H1 (cell line): ENCODE measurements at regions not wholly inside any gene's neighbourhood (a gene's known extent, or its start where the extent isn't known, plus 50 kb on each side); places are given as distances from the start of the nearest gene placed in this dataset.

Source experiments
- CTCF ChIA-PET: fragments of 300-600 bp; sonication (Branson Sonifier 250); formaldehyde crosslinking; loops from one replicate; lab custom pipeline; 2021; ENCODE audit not compliant: partially characterized antibody; lab: Charles Lee
- POLR2A ChIA-PET: fragments of 300-600 bp; sonication (Branson Sonifier 250); formaldehyde crosslinking; loops from one replicate; lab custom pipeline; 2021; ENCODE audit warnings: inconsistent platforms; ENCODE audit not compliant: partially characterized antibody; lab: Charles Lee
- DNase-seq, 2 experiments: peaks; one replicate each; pipeline versions ENCODE4 v3.0.0 to v3.0.0-alpha.2; 2010 to 2022; ENCODE audit warnings: low spot score in 2 of 2, low read depth in 1 of 2, mixed read lengths in 1 of 2
- FAIRE-seq: peaks from 2 replicates; lab custom pipeline; 2011; peaks lifted over from hg19 to GRCh38; lab: Jason Lieb, UNC
- H2AFZ ChIP-seq: 2 replicates; pipeline ENCODE4 v1.8.1; 2012; ENCODE audit warnings: low read length, inconsistent platforms
- H2AK5ac ChIP-seq: 2 replicates; pipeline ENCODE4 v1.6.1; 2013; ENCODE audit warnings: low read depth, low read length
- H2BK120ac ChIP-seq: replicated peaks from 2 replicates; pipeline ENCODE3; 2013; ENCODE audit warnings: low read depth, low read length, inconsistent platforms
- H2BK12ac ChIP-seq: 2 replicates; pipeline ENCODE4 v1.6.1; 2013; ENCODE audit warnings: low read depth, low read length
- H2BK15ac ChIP-seq: 2 replicates; pipeline ENCODE4 v1.6.1; 2013; ENCODE audit warnings: low read length
- H2BK20ac ChIP-seq: 2 replicates; pipeline ENCODE4 v1.6.1; 2013; ENCODE audit warnings: low read length
- H2BK5ac ChIP-seq: 2 replicates; pipeline ENCODE4 v1.6.1; 2013; ENCODE audit warnings: low read depth, low read length
- H3K14ac ChIP-seq: 2 replicates; pipeline ENCODE4 v1.6.1; 2013; ENCODE audit warnings: inconsistent platforms; ENCODE audit not compliant: insufficient read length
- H3K18ac ChIP-seq: 2 replicates; pipeline ENCODE4 v1.6.1; 2013; ENCODE audit warnings: low read length; ENCODE audit errors: extremely low read depth
- H3K23ac ChIP-seq: 2 replicates; pipeline ENCODE4 v1.6.1; 2013; ENCODE audit warnings: inconsistent platforms; ENCODE audit not compliant: insufficient read length
- H3K23me2 ChIP-seq: 2 replicates; pipeline ENCODE4 v1.6.1; 2013; ENCODE audit warnings: low read depth, low read length
- H3K27ac ChIP-seq: 2 replicates; pipeline ENCODE4 v1.6.1; 2011; ENCODE audit warnings: low read depth, low read length, inconsistent platforms
- H3K27me3 ChIP-seq, 4 experiments: replicated peaks in 1 of 4; 1 replicate in 1 of 4; 2 replicates in 3 of 4; pipeline versions ENCODE4 v1.6.1 to v1.8.1; 2011 to 2013; ENCODE audit warnings: low read length in 3 of 4, mild to moderate bottlenecking in 3 of 4, inconsistent platforms in 2 of 4, mixed read lengths in 2 of 4, moderate library complexity in 1 of 4; ENCODE audit not compliant: control insufficient read depth in 3 of 4, insufficient read depth in 3 of 4; ENCODE audit errors: extremely low read depth in 1 of 4
- H3K36me3 ChIP-seq, 4 experiments: 2 replicates each; pipeline versions ENCODE4 v1.6.1 to v1.8.1; 2011 to 2013; ENCODE audit warnings: mild to moderate bottlenecking in 4 of 4, low read length in 3 of 4, moderate library complexity in 2 of 4, control low read depth in 1 of 4, inconsistent platforms in 1 of 4; ENCODE audit not compliant: insufficient read depth in 4 of 4, control insufficient read depth in 2 of 4
- H3K4ac ChIP-seq: replicated peaks from 2 replicates; pipeline ENCODE3; 2013; ENCODE audit warnings: low read length, low read depth, mixed read lengths, inconsistent platforms; ENCODE audit not compliant: insufficient read length
- H3K4me1 ChIP-seq, 4 experiments: replicated peaks in 1 of 4; 1 replicate in 1 of 4; 2 replicates in 3 of 4; pipeline versions ENCODE4 v1.6.1 to v1.8.1; 2011 to 2013; ENCODE audit warnings: low read length in 3 of 4, inconsistent platforms in 2 of 4, mixed read lengths in 1 of 4; ENCODE audit not compliant: insufficient read depth in 4 of 4, control insufficient read depth in 3 of 4
- H3K4me2 ChIP-seq, 2 experiments: 2 replicates each; pipeline versions ENCODE4 v1.6.1 to v1.8.1; 2011 to 2013; ENCODE audit warnings: low read depth in 2 of 2, low read length in 2 of 2, control low read depth in 1 of 2, inconsistent platforms in 1 of 2, mild to moderate bottlenecking in 1 of 2; ENCODE audit not compliant: insufficient read depth in 1 of 2
- H3K4me3 ChIP-seq, 4 experiments: fragments of 200-600, 300-600 bp in 1 of 4; sonication (generic), shearing (Covaris generic), sonication (Bioruptor Twin) in 1 of 4; 2 replicates each; pipeline versions ENCODE4 v1.5.1 to v1.8.1; 2011 to 2016; ENCODE audit warnings: low read length in 4 of 4, low read depth in 3 of 4, control low read depth in 2 of 4, inconsistent platforms in 2 of 4, mild to moderate bottlenecking in 2 of 4, mixed read lengths in 1 of 4, moderate library complexity in 1 of 4; ENCODE audit not compliant: insufficient read depth in 2 of 4; ENCODE audit errors: extremely low read depth in 1 of 4
- H3K56ac ChIP-seq: replicated peaks from 2 replicates; pipeline ENCODE3; 2013; ENCODE audit warnings: low read depth, mild to moderate bottlenecking, mixed read lengths, low read length, inconsistent platforms; ENCODE audit not compliant: insufficient read length
- H3K79me1 ChIP-seq: 2 replicates; pipeline ENCODE4 v1.6.1; 2013; ENCODE audit warnings: low read depth, low read length, control low read depth
- H3K79me2 ChIP-seq, 2 experiments: 2 replicates each; pipeline versions ENCODE4 v1.6.1 to v1.8.1; 2012 to 2013; ENCODE audit warnings: low read length in 2 of 2, mild to moderate bottlenecking in 2 of 2, inconsistent platforms in 1 of 2; ENCODE audit not compliant: insufficient read depth in 2 of 2, control insufficient read depth in 1 of 2
- H3K9ac ChIP-seq, 4 experiments: replicated peaks in 1 of 4; 1 replicate in 1 of 4; 2 replicates in 3 of 4; pipeline versions ENCODE4 v1.6.1 to v1.8.1; 2011 to 2013; ENCODE audit warnings: low read depth in 3 of 4, low read length in 3 of 4, control low read depth in 2 of 4, mild to moderate bottlenecking in 2 of 4, moderate library complexity in 2 of 4, inconsistent platforms in 1 of 4; ENCODE audit errors: extremely low read depth in 1 of 4
- H3K9me3 ChIP-seq, 2 experiments: 2 replicates each; pipeline versions ENCODE4 v1.6.1 to v1.8.1; 2012 to 2013; ENCODE audit warnings: mild to moderate bottlenecking in 2 of 2, moderate library complexity in 2 of 2, control low read depth in 1 of 2, inconsistent platforms in 1 of 2, low read depth in 1 of 2, low read length in 1 of 2, mixed read lengths in 1 of 2; ENCODE audit not compliant: insufficient read depth in 2 of 2
- H4K20me1 ChIP-seq, 2 experiments: replicated peaks in 1 of 2; 2 replicates each; pipeline versions ENCODE3 to v1.8.1; 2011 to 2013; ENCODE audit warnings: inconsistent platforms in 2 of 2, low read length in 2 of 2, mild to moderate bottlenecking in 1 of 2; ENCODE audit not compliant: insufficient read depth in 2 of 2, control insufficient read depth in 1 of 2
- H4K5ac ChIP-seq: 2 replicates; pipeline ENCODE4 v1.6.1; 2013; ENCODE audit warnings: low read length, low read depth, mixed read lengths, inconsistent platforms; ENCODE audit not compliant: insufficient read length
- H4K8ac ChIP-seq: 2 replicates; pipeline ENCODE4 v1.8.0; 2013; ENCODE audit warnings: mild to moderate bottlenecking, moderate library complexity, low read length, inconsistent platforms; ENCODE audit not compliant: insufficient read depth; ENCODE audit errors: extremely low read depth
- H4K91ac ChIP-seq: replicated peaks from 2 replicates; pipeline ENCODE3; 2013; ENCODE audit warnings: low read length, mixed read lengths, inconsistent platforms; ENCODE audit not compliant: insufficient read length
- BRCA1 ChIP-seq: IDR thresholded peaks from 2 replicates; pipeline ENCODE4 v1.6.1; 2012; ENCODE audit warnings: low read depth, low read length, improper control_type of control experiment
- CHD7 ChIP-seq: fragments of 300-600 bp; sonication (generic); IDR thresholded peaks from 2 replicates; pipeline ENCODE4 v1.7.1; 2012; ENCODE audit warnings: low read length, moderate library complexity, mild to moderate bottlenecking, inconsistent platforms; ENCODE audit not compliant: insufficient replicate concordance

- no peak overlapping the region for H3K18ac ChIP-seq
- H3K23ac ChIP-seq = no peak overlapping the region
- H2BK5ac ChIP-seq = no peak overlapping the region
- no peak overlapping the region for H3K4ac ChIP-seq
- no peaks in the 10 kb centered on the region for H3K27me3 ChIP-seq
- no peaks in the 10 kb centered on the region for H3K36me3 ChIP-seq
- H3K4me1 ChIP-seq = peaks cover 0 to 4% (median 2%) of the 10 kb centered on the region in 4 experiments; a peak in 5 of 7 replicates
- no peaks in the 10 kb centered on the region for H3K9me3 ChIP-seq
- no peak overlapping the region for H3K4me3 ChIP-seq
- H2BK120ac ChIP-seq = no peak overlapping the region
- H2BK20ac ChIP-seq = no peak overlapping the region
- H3K27ac ChIP-seq = no peak overlapping the region
- H2AFZ ChIP-seq = no peak overlapping the region
- H3K23me2 ChIP-seq = no peaks in the 10 kb centered on the region
- H3K56ac ChIP-seq = no peak overlapping the region
- no peaks in the 10 kb centered on the region for H4K20me1 ChIP-seq
- DNase-seq = no peak
- no peak overlapping the region for H3K9ac ChIP-seq
- no peak overlapping the region for H3K14ac ChIP-seq
- no peaks in the 10 kb centered on the region for H3K79me2 ChIP-seq
- no peak overlapping the region for H2BK12ac ChIP-seq
- FAIRE-seq = no peak
- H4K8ac ChIP-seq = no peak overlapping the region
- H4K91ac ChIP-seq = no peak overlapping the region
- H3K4me2 ChIP-seq = no peak overlapping the region
- POLR2A ChIA-PET = no interaction called here
- CTCF ChIA-PET = interaction anchor here (0.7 kb wide), 2 partner anchors 9 to 11 kb away, joined by 3 to 4 read pairs; no protein-coding TSS in a partner anchor
- H3K79me1 ChIP-seq = no peaks in the 10 kb centered on the region
- H2AK5ac ChIP-seq = no peak overlapping the region
- no peak overlapping the region for H2BK15ac ChIP-seq
- H4K5ac ChIP-seq = no peak overlapping the region
- no peak for TF ChIP-seq CHD7
- TF ChIP-seq BRCA1 = no peak
Observed at GRCh38 chr5:167921796-167922195, 369.6 kb upstream of the WWC1 start.
